ENCODE measurements at regions not wholly inside any gene's neighbourhood (a gene's known extent, or its start where the extent isn't known, plus 50 kb on each side); places are given as distances from the start of the nearest gene placed in this dataset.

- Histone ChIP-seq H3K9me3 (ENCODE audit: control insufficient read depth, insufficient read depth, low read depth, low read length) (no peaks in the 10 kb centered on the region), H3K4me1 (ENCODE audit: control insufficient read depth, insufficient read depth, low read length) (peaks cover 9% of the 10 kb centered on the region), H3K4me3 (ENCODE audit: low read depth, low read length) (no peak overlapping the region), H3K36me3 (ENCODE audit: control insufficient read depth in 2 of 2, insufficient read depth in 1 of 2, low read length in 2 of 2) (no peaks in the 10 kb centered on the region), H3K27ac (ENCODE audit: extremely low read depth, low read depth, low read length) (no peak overlapping the region)
- CTCF ChIA-PET, result interaction anchor here (0.5 to 2.1 kb wide), 3 partner anchors 13 to 1020 kb away, joined by 3 to 6 read pairs (median 3); no protein-coding TSS in a partner anchor
- TF ChIP-seq PRDM2 (tag by site-specific recombination; IDR thresholded peaks at IDR 0.05; ENCODE audit: borderline replicate concordance) (no peak), ZNF639 (tag by site-specific recombination; IDR thresholded peaks at IDR 0.05) (no peak), ZNF214 (tag by site-specific recombination; IDR thresholded peaks at IDR 0.05; ENCODE audit: borderline replicate concordance) (no peak), ZNF211 (tag by site-specific recombination; IDR thresholded peaks at IDR 0.05; ENCODE audit: low read depth) (no peak), GLIS1 (tag by site-specific recombination; IDR thresholded peaks at IDR 0.05) (no peak), HOXD13 (CRISPR knock-in tag; IDR thresholded peaks at IDR 0.05; ENCODE audit: borderline replicate concordance) (no peak), ZBTB21 (tag by site-specific recombination; IDR thresholded peaks at IDR 0.05) (no peak), ZXDB (tag by site-specific recombination; IDR thresholded peaks at IDR 0.05) (no peak), ZNF184 (tag by site-specific recombination; IDR thresholded peaks at IDR 0.05) (no peak), WT1 (tag by site-specific recombination; IDR thresholded peaks at IDR 0.05) (no peak), ZNF221 (tag by site-specific recombination; IDR thresholded peaks at IDR 0.05; ENCODE audit: borderline replicate concordance) (no peak), MEIS1 (CRISPR knock-in tag; IDR thresholded peaks at IDR 0.05; ENCODE audit: borderline replicate concordance) (no peak), ZNF174 (tag by site-specific recombination; IDR thresholded peaks at IDR 0.05) (no peak), ZNF280C (tag by site-specific recombination; IDR thresholded peaks at IDR 0.05) (no peak), ZNF202 (tag by site-specific recombination; IDR thresholded peaks at IDR 0.05; ENCODE audit: borderline replicate concordance) (no peak), BCL6B (tag by site-specific recombination; IDR thresholded peaks at IDR 0.05) (no peak)
- POLR2A ChIA-PET, result no interaction called here
Measured at GRCh38 chr14:31939934-31940333, 137.2 kb upstream of the ARHGAP5 start.

All from HEK293 (cell line).